Esophagus squamous epithelium (tissue), 4 donors: ENCODE measurements at regions not wholly inside any gene's neighbourhood (a gene's known extent, or its start where the extent isn't known, plus 50 kb on each side); places are given as distances from the start of the nearest gene placed in this dataset.

Experiments used
- CTCF ChIP-seq, 6 experiments: fragments of 450-650 bp in 4 of 6; fragments of 200-600 bp in 2 of 6; sonication (generic) in 2 of 6; IDR thresholded peaks; one replicate each; pipeline ENCODE4 v1.5.1; 2016 to 2019; ENCODE audit warnings: antibody characterized with exemption in 6 of 6, mild to moderate bottlenecking in 4 of 6, moderate library complexity in 4 of 6
- POLR2A ChIP-seq, 4 donors: fragments of 450-650 bp; IDR thresholded peaks; one replicate each; pipeline ENCODE4 v1.6.1; 2017; ENCODE audit warnings: antibody characterized with exemption in 4 of 4, mild to moderate bottlenecking in 4 of 4, moderate library complexity in 3 of 4

GRCh38 chr4:160872491-160872890 is 1291.3 kb downstream of the FSTL5 start:
- TF ChIP-seq CTCF (IDR thresholded peaks at IDR 0.05) (no peak), POLR2A (IDR thresholded peaks at IDR 0.05) (no peak)
